LHCN-M2 (cell line): ENCODE measurements at regions not wholly inside any gene's neighbourhood (a gene's known extent, or its start where the extent isn't known, plus 50 kb on each side); places are given as distances from the start of the nearest gene placed in this dataset.

ENCODE experiments used
- DNase-seq: peaks from one replicate; pipeline ENCODE4 v3.0.0-alpha.2; 2012; ENCODE audit warnings: low read depth

GRCh38 chr1:57927003-57927402, 503.1 kb upstream of the DAB1 start:
- no peak for DNase-seq

DNA sequence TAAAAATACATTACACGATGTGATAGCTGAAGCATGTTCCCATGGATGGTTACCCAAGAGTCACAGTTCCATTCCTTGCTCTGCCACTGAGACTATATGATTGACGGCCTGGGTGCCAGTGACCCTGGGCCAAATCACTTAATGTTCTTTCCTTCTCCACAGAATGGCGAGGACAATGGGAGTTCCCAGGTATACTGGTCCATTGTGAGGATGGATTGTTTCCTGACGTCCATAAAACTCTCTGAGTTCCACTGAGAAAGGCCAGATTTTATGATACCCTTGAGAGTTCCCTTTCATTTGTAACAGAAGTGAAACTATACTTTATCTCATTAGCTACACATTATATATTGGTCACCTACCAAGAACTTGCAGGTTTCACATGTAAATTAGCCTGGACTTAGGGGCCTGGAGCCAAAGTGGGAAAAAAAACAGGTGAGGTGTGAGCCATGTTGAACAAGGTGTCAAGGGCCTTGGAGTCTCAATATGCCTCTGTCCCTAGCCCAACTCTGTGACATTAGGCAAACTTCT, 502.2 kb upstream of the DAB1 start:
- DNase-seq: no peak

- DNase-seq: no peak
These were observed 501.4 kb upstream of the DAB1 start for GRCh38 chr1:57925226-57925625.

DNA sequence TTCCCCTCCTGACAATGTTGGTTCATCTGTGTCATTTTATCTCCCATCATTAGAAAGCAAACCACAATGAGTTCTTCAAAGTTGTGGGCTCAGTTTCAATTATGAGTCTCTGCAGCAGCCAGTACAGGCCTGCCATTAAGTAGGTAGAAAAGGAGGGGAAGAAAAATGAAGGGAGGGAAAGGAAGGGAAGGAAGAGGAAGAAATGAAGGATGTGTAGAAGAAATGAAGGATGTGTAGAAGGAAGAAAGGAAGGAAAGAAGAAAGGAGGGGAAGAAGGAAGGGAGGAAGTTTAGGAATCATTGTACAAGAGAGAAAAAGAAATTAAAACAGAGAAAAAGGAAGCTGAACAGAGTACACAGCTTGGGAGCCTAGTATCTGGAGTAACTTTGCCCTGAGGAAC, 498.3 kb upstream of the DAB1 start:
- no peak for DNase-seq

DNA sequence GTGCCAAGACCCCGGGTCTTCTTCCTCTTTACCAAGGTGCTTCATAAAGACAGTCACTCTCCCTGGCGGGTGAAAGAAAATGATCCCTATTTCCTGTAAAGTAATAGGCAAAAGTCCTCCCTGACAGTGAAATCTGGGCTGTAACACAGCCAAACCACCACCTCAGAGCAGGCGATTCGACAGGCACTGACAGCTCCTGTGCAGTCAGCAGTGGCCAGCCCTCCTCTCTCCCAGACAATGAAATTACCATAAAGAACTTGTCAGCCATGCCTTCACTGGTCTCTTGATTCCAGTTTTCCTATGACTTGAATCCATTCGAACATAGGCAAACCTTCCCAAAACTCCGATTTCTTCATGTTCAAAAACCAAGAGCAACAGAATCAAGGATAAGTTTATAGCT, 492.2 kb upstream of the DAB1 start:
- DNase-seq: no peak

DNA sequence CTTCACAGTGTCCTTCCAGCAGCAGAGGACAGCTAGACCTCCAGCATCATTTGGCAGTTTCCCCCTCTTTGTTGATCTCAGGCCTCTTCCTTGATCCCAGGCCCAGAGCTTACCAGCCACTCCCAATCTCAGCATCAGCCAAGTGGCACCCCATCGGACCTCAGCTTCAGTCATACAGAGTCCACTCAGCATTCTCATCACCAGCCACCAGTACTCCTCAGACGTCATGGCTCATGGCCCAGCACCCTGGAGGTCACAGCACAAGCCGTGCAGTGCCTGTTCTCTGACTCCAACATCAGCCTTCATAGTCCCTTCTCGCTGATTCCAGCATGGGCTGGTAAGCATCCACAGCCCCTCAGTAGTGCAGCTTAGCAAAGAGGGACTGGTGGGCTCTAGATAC, 487.6 kb upstream of the DAB1 start:
- DNase-seq: no peak

DNA sequence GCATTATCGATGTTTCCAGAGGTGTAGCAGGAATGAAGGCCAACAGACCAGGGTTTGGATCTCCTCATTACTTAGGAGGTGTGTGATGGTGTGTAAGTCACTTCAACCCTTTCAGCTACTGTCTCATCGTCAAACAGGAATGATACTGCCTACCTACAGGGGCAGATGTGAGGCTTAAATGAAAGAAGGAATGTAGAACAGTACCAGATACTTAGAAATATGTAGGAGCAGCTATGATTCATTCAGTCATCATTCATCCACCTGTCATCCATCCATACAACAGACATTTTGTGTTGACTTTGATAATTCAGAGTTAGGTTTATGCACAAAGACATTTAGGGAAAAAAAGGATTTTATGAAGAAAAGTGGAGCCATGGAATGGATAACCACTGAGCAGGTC, 486.9 kb upstream of the DAB1 start:
- no peak for DNase-seq

DNA sequence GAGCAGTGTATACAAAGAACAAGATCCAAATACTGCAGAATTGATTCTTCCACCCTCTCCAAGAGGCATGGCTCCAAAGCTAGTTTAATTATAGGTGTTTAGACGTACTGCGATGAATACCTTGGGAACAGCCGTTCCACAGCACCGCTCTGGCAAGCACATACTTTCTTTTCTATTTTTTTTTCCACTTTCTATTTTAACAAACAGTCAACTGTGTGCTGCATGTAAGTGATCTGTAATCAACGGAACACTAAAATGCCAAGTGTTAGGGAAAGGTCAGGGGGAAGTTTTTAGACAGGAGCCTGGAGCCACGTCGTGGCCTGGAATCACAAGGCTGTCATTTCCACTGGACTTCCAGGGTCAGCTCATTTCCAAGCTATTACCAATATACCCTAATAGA, 486.4 kb upstream of the DAB1 start:
- DNase-seq: no peak

GRCh38 chr1:57908147-57908890, 484.5 kb upstream of the DAB1 start:
- DNase-seq: no peak

DNA sequence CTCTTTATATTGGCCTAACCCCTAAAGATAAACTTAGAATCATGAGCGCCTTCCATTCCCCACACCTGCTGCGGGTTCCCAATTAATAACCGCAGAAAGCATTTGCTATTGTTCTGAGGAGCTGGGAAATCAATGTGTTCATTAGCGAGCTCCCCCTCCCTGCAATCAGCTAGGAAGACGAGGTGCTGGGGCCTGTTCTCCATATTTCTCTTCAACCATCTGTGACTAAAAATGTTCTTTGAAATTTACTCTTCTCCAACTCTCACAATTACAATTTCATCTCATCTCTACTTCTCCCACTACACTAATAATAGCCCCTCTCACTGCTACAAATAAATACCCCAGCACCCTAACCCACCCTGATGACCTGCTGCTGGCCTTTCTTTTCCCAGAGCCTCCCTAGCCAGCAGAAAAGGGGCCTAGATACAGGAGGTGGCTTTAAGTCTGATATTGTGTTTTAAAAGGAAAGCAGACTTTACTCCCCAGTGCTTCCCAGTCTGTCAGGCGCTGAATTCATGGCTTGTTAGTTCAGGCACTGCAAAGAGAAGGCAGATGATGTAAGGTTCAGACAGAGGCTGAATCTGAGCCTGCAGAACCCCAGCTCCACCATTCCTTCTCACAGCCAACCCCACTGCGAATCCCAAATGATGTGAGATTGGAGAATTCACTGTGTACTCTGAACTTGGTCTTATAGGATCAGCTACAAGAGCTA, 477.5 kb upstream of the DAB1 start:
- no peak for DNase-seq

DNA sequence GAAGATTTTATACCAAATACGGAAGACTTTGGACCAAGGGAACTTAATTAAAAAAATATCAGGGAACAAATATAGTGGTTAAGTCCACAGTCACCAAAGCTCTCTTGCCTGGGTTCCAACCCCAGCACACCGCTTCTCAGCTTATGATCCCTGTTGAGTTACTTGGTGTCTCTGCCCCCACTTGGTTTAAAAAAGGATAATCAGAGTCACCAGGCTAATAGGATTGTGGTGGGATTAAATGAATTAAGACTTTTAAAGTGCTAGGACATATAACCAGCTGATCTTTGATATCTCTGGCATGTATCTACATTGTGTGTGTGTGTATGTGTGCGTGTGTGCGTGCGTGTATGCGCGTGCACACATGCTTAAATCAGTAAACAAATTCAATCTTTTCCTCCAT, 474.7 kb upstream of the DAB1 start:
- no peak for DNase-seq

DNA sequence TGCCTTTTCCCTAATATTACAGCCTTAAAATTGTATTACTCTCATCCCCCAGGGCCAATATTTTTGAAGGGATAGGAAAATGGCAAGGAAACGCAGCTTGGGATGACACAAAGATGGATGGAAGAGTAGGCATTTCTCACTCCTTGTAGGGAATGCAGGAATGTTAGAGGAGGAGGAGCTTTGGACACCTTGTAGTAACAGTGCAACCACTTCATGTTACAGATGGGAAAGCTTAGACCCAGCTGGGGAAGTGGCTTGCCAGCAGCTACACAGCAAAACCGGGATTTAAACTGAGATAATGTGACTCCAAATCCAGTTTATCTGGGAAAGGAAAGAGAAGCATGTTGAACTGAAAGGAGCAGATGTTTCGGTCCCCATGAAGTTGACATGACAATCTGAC, 473.7 kb upstream of the DAB1 start:
- DNase-seq: no peak

GRCh38 chr1:57894315-57894714, 470.5 kb upstream of the DAB1 start:
- DNase-seq: no peak

GRCh38 chr1:57889676-57890320, 465.9 kb upstream of the DAB1 start:
- no peak for DNase-seq

- no peak for DNase-seq
These were observed 464.2 kb upstream of the DAB1 start for GRCh38 chr1:57887964-57888491.

GRCh38 chr1:57886376-57886775, 462.5 kb upstream of the DAB1 start:
- no peak for DNase-seq

DNA sequence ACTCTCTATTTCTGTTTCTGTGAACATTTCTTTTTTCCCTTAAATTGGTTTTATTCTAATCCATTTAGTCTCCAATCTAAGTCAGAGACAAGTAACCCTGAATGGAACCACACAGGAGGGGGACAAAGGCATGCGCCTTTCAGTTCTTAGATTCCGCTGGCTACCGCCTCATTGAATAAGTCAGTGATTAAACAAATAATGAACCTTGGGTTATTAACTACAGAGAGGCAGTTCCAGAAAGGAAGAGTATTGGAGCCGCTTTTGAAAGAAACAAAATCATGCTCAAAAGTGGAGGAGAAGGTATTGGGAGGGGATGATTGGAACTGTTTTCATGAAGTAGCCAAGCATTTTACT, 459.8 kb upstream of the DAB1 start:
- no peak for DNase-seq

- no peak for DNase-seq
These were observed 459.2 kb upstream of the DAB1 start for GRCh38 chr1:57882934-57883641.

DNA sequence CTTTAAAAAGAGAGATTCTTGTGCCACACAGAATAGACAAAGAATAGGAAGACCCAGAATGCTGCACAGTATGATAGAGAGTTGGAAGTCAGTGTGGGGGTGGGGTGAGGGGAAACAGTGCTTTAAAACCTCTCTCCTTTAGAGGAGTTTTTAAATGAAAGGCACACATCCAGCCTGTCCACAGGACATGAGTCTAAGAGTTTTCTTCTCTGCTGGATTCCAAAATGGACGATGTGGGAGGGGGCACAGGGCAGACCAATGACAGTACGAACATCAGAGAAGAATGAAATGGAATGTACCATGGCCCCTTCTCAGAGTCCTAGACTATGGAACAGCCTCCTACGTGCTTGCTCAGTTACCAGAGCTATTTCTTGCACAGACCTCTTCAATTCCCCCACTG, 458.2 kb upstream of the DAB1 start:
- DNase-seq: no peak

DNA sequence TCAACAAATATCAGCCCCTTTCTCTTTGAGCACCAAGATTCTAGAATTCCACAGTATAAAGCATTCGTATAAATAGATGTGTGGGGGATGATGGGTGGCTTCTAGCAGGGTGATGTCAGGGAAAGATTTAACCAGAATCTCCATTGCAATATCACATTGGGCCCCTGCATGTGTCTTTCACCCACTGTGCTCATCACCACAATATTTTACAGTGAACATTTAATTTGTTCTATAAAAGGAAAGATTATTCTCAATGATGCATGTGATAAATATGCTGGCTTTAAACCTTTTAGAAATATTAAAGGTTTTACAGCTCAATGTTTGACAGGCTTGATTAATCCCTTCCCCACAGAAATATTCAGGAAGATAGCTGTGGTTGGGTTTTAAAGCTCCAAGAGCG, 457.8 kb upstream of the DAB1 start:
- no peak for DNase-seq

GRCh38 chr1:57879700-57880099, 455.8 kb upstream of the DAB1 start:
- DNase-seq: no peak

DNA sequence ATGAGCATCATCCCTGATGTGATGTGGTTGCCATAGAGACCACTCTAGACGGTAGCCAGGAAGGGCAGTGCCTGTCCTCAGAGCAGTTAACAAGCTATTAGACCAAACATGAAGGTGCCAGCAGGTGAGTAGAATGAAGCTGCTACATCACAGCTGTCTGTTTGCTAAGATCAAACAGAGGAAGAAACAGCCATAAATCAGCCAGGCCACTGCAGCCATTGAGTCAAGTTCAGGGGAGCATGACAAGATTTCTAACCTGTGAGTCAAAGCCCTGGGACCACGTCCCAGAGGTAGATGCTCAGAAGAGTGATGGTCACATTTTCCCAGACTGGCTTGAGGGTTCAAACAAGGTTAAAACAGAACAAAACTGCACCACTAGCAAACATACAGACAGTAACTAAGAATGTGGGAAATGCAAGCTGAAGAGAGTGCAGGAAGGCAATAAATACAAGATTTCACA, 450.6 kb upstream of the DAB1 start:
- no peak for DNase-seq
